ENCODE measurements at regions not wholly inside any gene's neighbourhood (a gene's known extent, or its start where the extent isn't known, plus 50 kb on each side); places are given as distances from the start of the nearest gene placed in this dataset.

DNA sequence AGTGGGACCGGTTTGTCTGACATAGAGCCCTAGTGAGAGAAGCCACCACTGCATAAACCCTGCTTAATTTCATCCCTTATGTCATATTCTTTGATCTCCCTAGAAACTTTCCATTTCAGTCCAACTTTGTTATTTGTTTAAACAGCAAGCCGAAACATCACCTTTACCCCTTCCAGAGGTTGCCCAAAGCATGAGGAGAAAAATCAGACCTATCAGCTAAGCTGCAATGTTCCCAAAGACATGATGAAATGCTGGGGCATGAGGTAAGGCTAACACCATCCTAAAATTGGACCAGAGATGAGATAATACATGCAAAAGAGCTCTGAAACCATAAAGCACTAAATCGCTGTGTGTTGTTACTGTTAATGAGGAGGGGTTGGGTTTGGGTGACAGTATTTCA lies 447.9 kb upstream of the ACVR2A start:
- Mint-ChIP-seq H3K27ac (no peak overlapping the region), H3K4me3 (no peak overlapping the region), H3K9me3 (peaks cover 10% of the 10 kb centered on the region), H3K27me3 (ENCODE audit: low read depth) (peaks cover 5% of the 10 kb centered on the region), H3K36me3 (ENCODE audit: low read depth) (no peaks in the 10 kb centered on the region), H3K4me1 (ENCODE audit: low read depth) (no peaks in the 10 kb centered on the region)

DNA sequence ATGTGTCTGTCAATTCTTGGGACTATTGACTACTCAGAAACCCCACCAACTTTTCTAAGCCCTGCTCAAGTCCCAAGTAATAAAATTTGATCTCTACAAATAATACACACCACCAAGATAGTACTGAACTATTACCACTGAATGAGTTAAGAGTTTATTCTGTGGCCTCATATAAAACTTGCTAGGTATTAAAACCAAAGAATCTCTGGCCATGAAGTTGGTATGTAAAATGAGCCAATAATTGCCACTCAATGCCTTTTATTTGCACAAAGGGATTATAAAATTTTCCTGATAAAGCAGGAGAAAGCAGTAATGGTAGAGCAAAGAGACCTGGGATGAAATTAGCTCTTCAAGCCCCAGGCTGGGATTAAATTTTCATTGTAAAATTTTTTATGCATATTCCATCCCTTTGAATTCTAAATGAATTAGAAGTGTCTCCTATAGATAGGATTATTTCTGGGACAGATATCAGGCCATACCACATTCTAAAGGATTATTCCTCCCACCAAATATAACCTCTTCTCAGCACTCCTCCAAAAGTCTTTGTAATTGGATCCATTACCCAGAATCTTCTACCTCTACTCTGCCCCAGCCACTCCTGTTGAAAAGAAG lies 450.5 kb upstream of the ACVR2A start:
- Mint-ChIP-seq H3K4me3 (no peak overlapping the region), H3K36me3 (ENCODE audit: low read depth) (no peaks in the 10 kb centered on the region), H3K27me3 (ENCODE audit: low read depth) (peaks cover 3% of the 10 kb centered on the region)

DNA sequence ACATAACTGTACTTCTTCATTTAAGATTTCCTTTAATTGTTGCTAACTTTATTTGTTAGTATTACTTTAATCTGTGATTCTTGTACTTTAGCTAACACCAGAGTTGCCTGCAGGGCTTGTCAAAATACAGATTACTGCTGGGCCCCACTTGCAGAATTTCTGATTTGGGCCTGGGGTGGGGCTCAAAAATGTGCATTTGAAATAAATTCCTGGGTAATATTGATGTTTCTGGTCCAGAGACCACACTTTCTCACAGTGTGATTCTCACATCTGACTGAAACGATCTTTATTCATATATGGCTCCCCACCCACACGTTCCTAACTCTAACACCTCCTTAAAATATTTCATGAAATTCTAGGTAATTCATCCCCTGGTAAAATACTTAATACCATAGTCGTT lies 452.6 kb upstream of the ACVR2A start:
- Mint-ChIP-seq H3K27ac (no peak overlapping the region), H3K9me3 (peaks cover 10% of the 10 kb centered on the region), H3K27me3 (ENCODE audit: low read depth) (peaks cover 14% of the 10 kb centered on the region), H3K4me3 (no peak overlapping the region), H3K4me1 (ENCODE audit: low read depth) (peaks cover 2% of the 10 kb centered on the region), H3K36me3 (ENCODE audit: low read depth) (no peaks in the 10 kb centered on the region)

More for the DNA sequence above, 450.5 kb upstream of the ACVR2A start:
- H3K4me1 Mint-ChIP-seq (ENCODE audit: low read depth), result no peaks in the 10 kb centered on the region
- H3K9me3 Mint-ChIP-seq, result peaks cover 10% of the 10 kb centered on the region
- no peak overlapping the region for H3K27ac Mint-ChIP-seq

- peaks cover 2% of the 10 kb centered on the region for H3K4me1 Mint-ChIP-seq (ENCODE audit: low read depth)
- peaks cover 17% of the 10 kb centered on the region for H3K27me3 Mint-ChIP-seq (ENCODE audit: low read depth)
- H3K27ac Mint-ChIP-seq, result no peak overlapping the region
- no peaks in the 10 kb centered on the region for H3K36me3 Mint-ChIP-seq (ENCODE audit: low read depth)
- no peak overlapping the region for H3K4me3 Mint-ChIP-seq
- H3K9me3 Mint-ChIP-seq, result peaks cover 3% of the 10 kb centered on the region
These were observed 454.4 kb upstream of the ACVR2A start for GRCh38 chr2:147390475-147390874.

- H3K36me3 Mint-ChIP-seq (ENCODE audit: low read depth), result no peaks in the 10 kb centered on the region
- no peak overlapping the region for H3K27ac Mint-ChIP-seq
- H3K4me3 Mint-ChIP-seq, result no peak overlapping the region
These were observed 455.6 kb upstream of the ACVR2A start for GRCh38 chr2:147389218-147389617.

GRCh38 chr2:147388217-147388616 lies 456.6 kb upstream of the ACVR2A start:
- Mint-ChIP-seq H3K9me3 (no peaks in the 10 kb centered on the region), H3K27ac (no peak overlapping the region), H3K36me3 (ENCODE audit: low read depth) (no peaks in the 10 kb centered on the region), H3K4me3 (no peak overlapping the region), H3K27me3 (ENCODE audit: low read depth) (peaks cover 17% of the 10 kb centered on the region), H3K4me1 (ENCODE audit: low read depth) (peaks cover 2% of the 10 kb centered on the region)

More at GRCh38 chr2:147389218-147389617, 455.6 kb upstream of the ACVR2A start:
- peaks cover 3% of the 10 kb centered on the region for H3K9me3 Mint-ChIP-seq
- peaks cover 17% of the 10 kb centered on the region for H3K27me3 Mint-ChIP-seq (ENCODE audit: low read depth)
- H3K4me1 Mint-ChIP-seq (ENCODE audit: low read depth), result peaks cover 2% of the 10 kb centered on the region

GRCh38 chr2:147386284-147386683 lies 458.5 kb upstream of the ACVR2A start:
- no peak overlapping the region for H3K4me3 Mint-ChIP-seq

DNA sequence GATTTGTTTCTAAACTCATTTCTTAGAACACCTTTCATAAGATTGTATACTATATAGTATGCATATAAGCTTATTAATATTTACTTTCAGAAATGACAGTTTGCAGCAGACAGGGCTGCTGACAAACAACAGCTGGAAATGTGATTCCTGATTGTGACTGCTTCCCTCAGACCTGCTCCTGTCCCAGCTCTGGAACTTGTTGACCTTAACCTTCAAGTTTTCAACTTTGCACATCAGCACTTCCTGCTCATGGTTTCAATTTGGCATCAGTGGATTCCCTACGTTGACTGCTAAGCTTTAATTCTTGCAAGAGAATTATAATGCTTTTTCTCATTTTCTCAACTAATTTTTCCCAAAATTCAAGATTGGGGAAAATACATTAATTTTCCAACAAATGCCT lies 459.2 kb upstream of the ACVR2A start:
- Mint-ChIP-seq H3K4me3 (no peak overlapping the region), H3K27ac (no peak overlapping the region)

More at GRCh38 chr2:147386284-147386683, 458.5 kb upstream of the ACVR2A start:
- Mint-ChIP-seq H3K36me3 (ENCODE audit: low read depth) (no peaks in the 10 kb centered on the region), H3K9me3 (no peaks in the 10 kb centered on the region), H3K27me3 (ENCODE audit: low read depth) (peaks cover 17% of the 10 kb centered on the region), H3K4me1 (ENCODE audit: low read depth) (peaks cover 2% of the 10 kb centered on the region), H3K27ac (peak overlapping the region; percentile 9)

DNA sequence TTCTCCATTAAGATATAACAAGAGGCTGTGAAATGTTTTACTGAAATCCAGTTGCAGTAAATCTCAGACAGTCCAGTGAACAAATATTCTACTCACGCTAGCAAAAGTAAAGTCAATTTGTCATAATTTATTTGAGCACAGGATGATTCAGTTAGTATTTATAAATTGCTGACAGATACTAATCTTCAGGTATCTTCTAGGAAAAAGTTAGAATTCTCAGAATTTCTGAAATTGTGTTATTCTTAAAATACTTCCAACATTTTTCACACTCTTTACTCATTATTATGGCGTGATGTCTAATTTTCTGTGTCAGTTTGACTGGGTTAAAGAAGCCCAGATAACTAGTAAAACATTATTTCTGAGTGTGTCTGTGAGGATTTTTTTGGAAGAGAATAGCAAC lies 460.2 kb upstream of the ACVR2A start:
- Mint-ChIP-seq H3K4me1 (ENCODE audit: low read depth) (peaks cover 2% of the 10 kb centered on the region), H3K4me3 (no peak overlapping the region), H3K27ac (no peak overlapping the region), H3K36me3 (ENCODE audit: low read depth) (no peaks in the 10 kb centered on the region), H3K9me3 (no peaks in the 10 kb centered on the region), H3K27me3 (ENCODE audit: low read depth) (peaks cover 15% of the 10 kb centered on the region)

More for the DNA sequence above, 459.2 kb upstream of the ACVR2A start:
- Mint-ChIP-seq H3K9me3 (no peaks in the 10 kb centered on the region), H3K36me3 (ENCODE audit: low read depth) (no peaks in the 10 kb centered on the region), H3K27me3 (ENCODE audit: low read depth) (peaks cover 17% of the 10 kb centered on the region), H3K4me1 (ENCODE audit: low read depth) (peaks cover 2% of the 10 kb centered on the region)

GRCh38 chr2:147382322-147382948 lies 462.4 kb upstream of the ACVR2A start:
- H3K27me3 Mint-ChIP-seq (ENCODE audit: low read depth), result peaks cover 5% of the 10 kb centered on the region

GRCh38 chr2:147378403-147378802 lies 466.4 kb upstream of the ACVR2A start:
- Mint-ChIP-seq H3K27me3 (ENCODE audit: low read depth) (peaks cover 4% of the 10 kb centered on the region), H3K4me3 (no peak overlapping the region), H3K36me3 (ENCODE audit: low read depth) (no peaks in the 10 kb centered on the region), H3K9me3 (no peaks in the 10 kb centered on the region), H3K27ac (no peak overlapping the region), H3K4me1 (ENCODE audit: low read depth) (peaks cover 4% of the 10 kb centered on the region)

More at GRCh38 chr2:147382322-147382948, 462.4 kb upstream of the ACVR2A start:
- H3K36me3 Mint-ChIP-seq (ENCODE audit: low read depth), result no peaks in the 10 kb centered on the region
- H3K4me1 Mint-ChIP-seq (ENCODE audit: low read depth), result no peaks in the 10 kb centered on the region
- H3K9me3 Mint-ChIP-seq, result no peaks in the 10 kb centered on the region
- no peak overlapping the region for H3K4me3 Mint-ChIP-seq
- no peak overlapping the region for H3K27ac Mint-ChIP-seq

DNA sequence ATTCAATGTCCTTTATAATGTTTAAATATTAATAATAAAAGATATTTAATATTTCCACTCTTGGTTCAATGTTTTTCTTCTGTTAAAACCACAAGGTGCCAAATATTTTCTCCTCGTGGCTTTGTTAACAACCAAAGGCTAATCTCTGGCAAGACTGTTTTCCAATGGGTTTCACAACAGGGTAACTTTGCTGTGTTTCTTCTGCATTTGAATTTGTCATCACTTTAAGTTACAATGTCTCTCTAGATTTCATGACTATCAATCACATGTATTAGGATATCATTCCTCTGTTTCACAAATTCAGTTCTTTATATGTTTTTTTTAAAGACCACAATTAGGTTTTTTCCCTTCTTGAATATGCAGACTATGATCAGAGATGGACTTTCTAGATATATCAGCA lies 469.8 kb upstream of the ACVR2A start:
- H3K4me1 Mint-ChIP-seq (ENCODE audit: low read depth), result peaks cover 4% of the 10 kb centered on the region
- no peaks in the 10 kb centered on the region for H3K36me3 Mint-ChIP-seq (ENCODE audit: low read depth)
- peaks cover 7% of the 10 kb centered on the region for H3K27me3 Mint-ChIP-seq (ENCODE audit: low read depth)
- H3K9me3 Mint-ChIP-seq, result no peaks in the 10 kb centered on the region
- H3K27ac Mint-ChIP-seq, result no peak overlapping the region
- no peak overlapping the region for H3K4me3 Mint-ChIP-seq

DNA sequence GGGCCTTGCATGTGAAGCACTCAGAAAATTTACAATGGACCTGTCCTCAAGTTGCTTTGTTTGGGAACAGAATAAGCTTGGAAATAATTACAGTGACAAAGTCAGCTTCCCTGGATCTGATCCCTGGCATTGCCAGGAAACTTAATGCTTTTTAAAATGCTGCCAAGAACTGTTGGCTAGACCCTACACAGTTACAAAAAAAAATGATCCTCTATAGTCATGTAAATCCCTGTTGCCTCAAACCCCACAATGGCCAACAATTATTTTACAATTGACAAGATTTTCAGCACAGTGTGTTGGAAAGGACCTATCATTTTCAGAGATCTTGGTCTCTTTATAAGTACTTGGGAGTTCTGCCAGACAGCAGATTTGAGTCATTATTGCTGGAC lies 470.4 kb upstream of the ACVR2A start:
- no peak overlapping the region for H3K4me3 Mint-ChIP-seq
- H3K27ac Mint-ChIP-seq, result no peak overlapping the region
- H3K27me3 Mint-ChIP-seq (ENCODE audit: low read depth), result peaks cover 8% of the 10 kb centered on the region

DNA sequence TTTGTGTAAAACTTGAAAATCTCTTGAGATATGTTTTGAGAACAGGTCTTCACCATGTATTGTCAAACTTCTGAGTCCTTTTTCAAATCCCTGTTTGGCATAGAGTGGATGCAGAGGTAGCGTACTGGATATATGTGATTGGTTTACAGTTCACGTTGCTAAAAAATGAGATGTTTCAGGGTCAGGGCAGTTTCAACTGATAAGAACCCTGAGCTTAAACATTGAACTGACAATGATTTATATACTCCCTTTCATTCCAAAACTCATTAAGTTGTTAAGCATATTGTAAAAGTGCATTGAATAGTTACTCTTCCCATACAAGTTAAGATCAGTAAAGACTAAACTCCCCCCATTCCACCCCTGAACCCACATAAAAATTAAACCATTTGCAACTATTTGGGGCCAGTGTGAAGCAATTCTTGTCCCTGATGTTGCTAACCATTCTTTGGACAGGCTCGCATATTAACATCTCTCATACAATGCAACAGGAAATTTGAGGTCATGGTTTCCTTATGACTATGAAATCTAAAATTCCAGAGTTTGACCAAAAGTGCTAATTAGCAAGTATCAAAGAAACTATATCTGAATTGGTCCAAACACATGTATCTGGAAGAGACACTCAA lies 470.9 kb upstream of the ACVR2A start:
- peaks cover 8% of the 10 kb centered on the region for H3K27me3 Mint-ChIP-seq (ENCODE audit: low read depth)
- H3K36me3 Mint-ChIP-seq (ENCODE audit: low read depth), result no peaks in the 10 kb centered on the region
- peaks cover 4% of the 10 kb centered on the region for H3K4me1 Mint-ChIP-seq (ENCODE audit: low read depth)
- no peak overlapping the region for H3K4me3 Mint-ChIP-seq
- no peaks in the 10 kb centered on the region for H3K9me3 Mint-ChIP-seq
- no peak overlapping the region for H3K27ac Mint-ChIP-seq

More for the DNA sequence above, 470.4 kb upstream of the ACVR2A start:
- no peaks in the 10 kb centered on the region for H3K36me3 Mint-ChIP-seq (ENCODE audit: low read depth)
- no peaks in the 10 kb centered on the region for H3K9me3 Mint-ChIP-seq
- peaks cover 4% of the 10 kb centered on the region for H3K4me1 Mint-ChIP-seq (ENCODE audit: low read depth)

DNA sequence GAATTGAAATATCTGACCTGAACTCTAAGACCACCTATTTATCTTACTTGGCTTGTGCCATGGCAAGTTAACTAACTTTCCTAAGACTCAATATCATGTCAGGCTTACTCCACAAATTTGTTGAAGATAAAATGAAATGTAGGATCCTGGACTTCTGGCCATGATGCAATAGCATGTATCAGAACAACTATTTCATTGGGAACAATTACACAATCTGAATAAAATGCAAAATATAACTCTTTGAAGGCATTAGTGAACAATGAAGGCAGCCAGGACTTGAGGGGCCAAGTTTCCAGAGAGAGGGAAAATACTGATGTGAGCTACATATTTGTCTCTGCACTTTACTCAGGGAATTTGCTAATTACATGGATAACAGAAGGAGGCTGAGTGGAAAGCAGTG lies 476.5 kb upstream of the ACVR2A start:
- no peak overlapping the region for H3K27ac Mint-ChIP-seq
- H3K4me3 Mint-ChIP-seq, result no peak overlapping the region
- peaks cover 6% of the 10 kb centered on the region for H3K9me3 Mint-ChIP-seq
- peaks cover 8% of the 10 kb centered on the region for H3K4me1 Mint-ChIP-seq (ENCODE audit: low read depth)
- no peaks in the 10 kb centered on the region for H3K36me3 Mint-ChIP-seq (ENCODE audit: low read depth)
- H3K27me3 Mint-ChIP-seq (ENCODE audit: low read depth), result peaks cover 4% of the 10 kb centered on the region

All from T-helper 1 cell treated with Interleukin-12 subunit alpha and Interleukin-12 subunit beta and Interleukin-4 antibody, amounts not matched to agents 30 μg/mL and 1 μg/mL, for 36 hours (primary cell).